CD4-positive, alpha-beta T cell (primary cell): ENCODE measurements at regions not wholly inside any gene's neighbourhood (a gene's known extent, or its start where the extent isn't known, plus 50 kb on each side); places are given as distances from the start of the nearest gene placed in this dataset.

Experiments used
- ATAC-seq: fragments of 200-7000 bp; cut with Tn5 transposase; one replicate; pipeline ENCODE4 v1.10.0; 2022; ENCODE audit warnings: mild to moderate bottlenecking; ENCODE audit not compliant: poor library complexity
- CTCF ChIA-PET: fragments of 350-600 bp; sonication (Branson Sonifier 250); formaldehyde crosslinking; loops from one replicate; lab custom pipeline; 2021; ENCODE audit warnings: antibody characterized with exemption, inconsistent platforms; lab: Charles Lee
- POLR2A ChIA-PET: fragments of 350-600 bp; sonication (Branson Sonifier 250); formaldehyde crosslinking; loops from one replicate; lab custom pipeline; 2021; ENCODE audit warnings: antibody characterized with exemption, inconsistent platforms; lab: Charles Lee
- DNase-seq, 14 experiments: peaks; one replicate each; pipeline ENCODE4 v3.0.0-alpha.2; 2013 to 2020; ENCODE audit warnings: mixed read lengths in 2 of 14
- H3K27ac ChIP-seq, 2 donors: one replicate each; pipeline versions ENCODE4 v1.5.1 to v1.7.0; 2013; ENCODE audit warnings: low read length in 2 of 2, low read depth in 1 of 2, mild to moderate bottlenecking in 1 of 2
- H3K27me3 ChIP-seq, 2 experiments: 1 replicate in 1 of 2; 2 replicates in 1 of 2; pipeline versions ENCODE4 v1.6.1 to v1.7.0; 2013; ENCODE audit warnings: low read length in 2 of 2, control low read depth in 1 of 2, mild to moderate bottlenecking in 1 of 2, moderate library complexity in 1 of 2; ENCODE audit not compliant: insufficient read depth in 2 of 2, control insufficient read depth in 1 of 2
- H3K36me3 ChIP-seq: one replicate; pipeline ENCODE4 v1.6.1; 2013; ENCODE audit warnings: low read length, control low read depth; ENCODE audit not compliant: insufficient read depth
- H3K4me1 ChIP-seq: one replicate; pipeline ENCODE4 v1.6.1; 2013; ENCODE audit warnings: low read length, control low read depth; ENCODE audit not compliant: insufficient read depth
- H3K4me3 ChIP-seq: one replicate; pipeline ENCODE4 v1.5.1; 2013; ENCODE audit warnings: mild to moderate bottlenecking, low read length, moderate library complexity
- H3K9me3 ChIP-seq, 2 experiments: 1 replicate in 1 of 2; 2 replicates in 1 of 2; pipeline versions ENCODE4 v1.6.1 to v1.7.0; 2013; ENCODE audit warnings: low read length in 2 of 2, mild to moderate bottlenecking in 2 of 2, control low read depth in 1 of 2, moderate library complexity in 1 of 2; ENCODE audit not compliant: control insufficient read depth in 1 of 2, insufficient read depth in 1 of 2
- H3K27ac Mint-ChIP-seq: one replicate; pipeline ENCODE4 v1.8.0; 2020; ENCODE audit warnings: mixed read lengths
- H3K27me3 Mint-ChIP-seq: one replicate; pipeline ENCODE4 v1.8.0; 2021; ENCODE audit warnings: mixed read lengths
- H3K36me3 Mint-ChIP-seq: one replicate; pipeline ENCODE4 v1.8.0; 2021; ENCODE audit warnings: low read depth, mixed read lengths
- H3K4me1 Mint-ChIP-seq: one replicate; pipeline ENCODE4 v1.8.0; 2021; ENCODE audit warnings: low read depth, mixed read lengths
- H3K4me3 Mint-ChIP-seq: one replicate; pipeline ENCODE4 v1.8.0; 2020; ENCODE audit warnings: mild to moderate bottlenecking, mixed read lengths
- H3K9me3 Mint-ChIP-seq: one replicate; pipeline ENCODE4 v1.8.0; 2020; ENCODE audit warnings: mixed read lengths
- CTCF ChIP-seq: fragments of 200-600 bp; IDR thresholded peaks from one replicate; pipeline ENCODE4 v1.8.0; 2022; ENCODE audit warnings: antibody characterized with exemption, mild to moderate bottlenecking
- intact Hi-C, 2 experiments: fragments of 100-400 bp; cut with DNase I in 1 of 2; cut with micrococcal nuclease in 1 of 2; formaldehyde crosslinking; loops; one replicate each; pipeline versions ENCODE4 v1.15.1 to v1.9.0; 2023 to 2025; cut with DNase I, micrococcal nuclease

DNA sequence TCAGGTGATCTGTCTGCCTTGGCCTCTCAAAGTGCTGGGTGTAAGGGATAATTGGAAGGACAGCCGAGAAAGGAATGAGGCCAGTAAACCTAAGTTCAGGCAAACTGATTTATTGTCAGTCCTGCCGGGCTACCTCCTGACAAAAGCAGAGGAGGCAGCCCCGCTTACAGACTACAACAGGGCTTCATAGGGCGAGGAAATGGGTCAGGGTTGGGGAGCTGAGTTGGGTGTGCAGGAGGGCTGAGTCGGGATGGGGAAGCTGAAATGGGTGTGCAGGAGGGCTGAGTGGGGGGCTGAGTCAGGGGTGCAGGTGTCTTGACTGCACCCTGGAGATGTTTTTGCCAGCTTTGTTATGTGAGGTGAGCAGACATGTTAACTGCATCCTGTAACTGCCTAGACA lies 210.2 kb downstream of the SLITRK6 start:
- no peak overlapping the region for H3K27ac Mint-ChIP-seq
- no peak overlapping the region for H3K4me3 ChIP-seq

DNA sequence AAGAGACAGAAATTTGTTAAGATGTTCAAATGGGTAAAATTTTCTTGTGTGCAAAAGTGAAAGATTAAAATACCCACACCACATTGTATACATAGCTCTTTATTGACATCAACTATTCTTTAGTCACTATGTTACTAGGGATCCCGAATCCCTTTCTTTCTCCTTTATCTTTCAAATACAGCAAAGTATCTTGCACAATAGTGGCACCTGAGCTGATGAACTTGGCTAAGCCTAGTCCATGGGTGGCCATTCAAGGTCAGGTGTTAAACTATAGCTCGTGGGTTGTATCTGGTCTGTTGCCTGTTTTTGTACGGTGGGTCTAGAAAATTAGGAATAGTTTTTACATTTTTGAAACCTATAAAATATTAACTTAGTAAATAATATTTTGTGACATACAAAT lies 210.9 kb downstream of the SLITRK6 start:
- Histone ChIP-seq H3K27ac (no peak overlapping the region), H3K4me3 (no peak overlapping the region), H3K36me3 (no peaks in the 10 kb centered on the region), H3K9me3 (peaks cover 0 to 14% of the 10 kb centered on the region in 2 experiments), H3K4me1 (no peaks in the 10 kb centered on the region), H3K27me3 (no peaks in the 10 kb centered on the region)
- intact Hi-C loops: no loop called here
- Mint-ChIP-seq H3K9me3 (no peaks in the 10 kb centered on the region), H3K36me3 (no peaks in the 10 kb centered on the region), H3K27ac (no peak overlapping the region), H3K27me3 (no peaks in the 10 kb centered on the region), H3K4me1 (no peaks in the 10 kb centered on the region), H3K4me3 (no peak overlapping the region)
- ATAC-seq (no peak), DNase-seq (no peak)
- POLR2A ChIA-PET: no interaction called here
- no peak for TF ChIP-seq CTCF
- CTCF ChIA-PET: no interaction called here

More for the DNA sequence above, 210.2 kb downstream of the SLITRK6 start:
- ChIA-PET CTCF (no interaction called here), POLR2A (no interaction called here)
- H3K4me3 Mint-ChIP-seq: no peak overlapping the region
- H3K36me3 Mint-ChIP-seq: no peaks in the 10 kb centered on the region
- TF ChIP-seq CTCF: no peak
- Histone ChIP-seq H3K27ac (no peak overlapping the region), H3K27me3 (no peaks in the 10 kb centered on the region), H3K9me3 (peaks cover 0 to 14% of the 10 kb centered on the region in 2 experiments), H3K4me1 (no peaks in the 10 kb centered on the region), H3K36me3 (no peaks in the 10 kb centered on the region)
- H3K4me1 Mint-ChIP-seq: no peaks in the 10 kb centered on the region
- DNase-seq: no peak
- intact Hi-C loops: no loop called here
- no peak for ATAC-seq
- H3K27me3 Mint-ChIP-seq: no peaks in the 10 kb centered on the region
- no peaks in the 10 kb centered on the region for H3K9me3 Mint-ChIP-seq

GRCh38 chr13:85586856-85587255 lies 212.4 kb downstream of the SLITRK6 start:
- H3K4me3 ChIP-seq: no peak overlapping the region
- DNase-seq (no peak), ATAC-seq (no peak)
- no peak overlapping the region for H3K27ac ChIP-seq
- no peak overlapping the region for H3K4me3 Mint-ChIP-seq
- H3K9me3 ChIP-seq: peaks cover 0 to 14% of the 10 kb centered on the region in 2 experiments
- no peaks in the 10 kb centered on the region for H3K4me1 Mint-ChIP-seq
- ChIA-PET CTCF (no interaction called here), POLR2A (no interaction called here)
- no peaks in the 10 kb centered on the region for H3K36me3 ChIP-seq
- H3K27me3 Mint-ChIP-seq: no peaks in the 10 kb centered on the region
- H3K27me3 ChIP-seq: no peaks in the 10 kb centered on the region
- H3K9me3 Mint-ChIP-seq: no peaks in the 10 kb centered on the region
- H3K27ac Mint-ChIP-seq: no peak overlapping the region
- no peaks in the 10 kb centered on the region for H3K4me1 ChIP-seq
- H3K36me3 Mint-ChIP-seq: no peaks in the 10 kb centered on the region
- intact Hi-C loops: no loop called here
- no peak for TF ChIP-seq CTCF
